ENCODE measurements at regions not wholly inside any gene's neighbourhood (a gene's known extent, or its start where the extent isn't known, plus 50 kb on each side); places are given as distances from the start of the nearest gene placed in this dataset.

DNA sequence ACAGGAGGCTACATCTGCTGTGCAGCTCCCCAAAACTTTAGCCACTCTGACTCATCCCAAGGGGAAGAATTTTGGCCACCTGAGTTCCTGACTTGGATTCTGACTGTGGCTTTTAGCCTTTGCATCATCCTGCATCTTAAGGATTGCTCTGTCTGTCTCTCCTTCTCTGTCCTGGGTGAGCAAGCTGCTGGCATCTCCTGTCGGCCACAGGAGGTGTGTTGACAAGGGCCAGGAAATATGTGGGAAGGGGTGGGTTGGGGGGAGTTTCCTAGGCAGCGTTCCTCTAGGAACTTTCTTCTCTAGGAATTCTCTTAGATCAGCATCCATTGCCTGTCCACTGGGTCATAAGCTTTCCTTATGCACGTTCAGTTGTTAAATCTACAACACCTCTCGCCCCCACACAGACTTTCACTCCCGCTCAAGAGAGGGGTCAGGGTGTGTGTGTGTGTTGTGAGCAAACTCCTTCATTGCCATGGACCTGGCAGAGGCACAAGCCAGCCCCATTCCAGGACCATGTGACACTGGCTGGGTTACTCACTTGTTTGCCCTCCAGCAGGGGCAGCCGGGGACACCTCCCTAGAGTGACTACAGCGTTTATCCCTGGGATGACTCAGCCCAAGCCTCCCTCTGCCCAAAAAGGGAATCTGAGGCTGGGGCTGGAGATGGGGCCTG is 145.0 kb upstream of the DUSP10 start:
- TF ChIP-seq, protein P1, sequence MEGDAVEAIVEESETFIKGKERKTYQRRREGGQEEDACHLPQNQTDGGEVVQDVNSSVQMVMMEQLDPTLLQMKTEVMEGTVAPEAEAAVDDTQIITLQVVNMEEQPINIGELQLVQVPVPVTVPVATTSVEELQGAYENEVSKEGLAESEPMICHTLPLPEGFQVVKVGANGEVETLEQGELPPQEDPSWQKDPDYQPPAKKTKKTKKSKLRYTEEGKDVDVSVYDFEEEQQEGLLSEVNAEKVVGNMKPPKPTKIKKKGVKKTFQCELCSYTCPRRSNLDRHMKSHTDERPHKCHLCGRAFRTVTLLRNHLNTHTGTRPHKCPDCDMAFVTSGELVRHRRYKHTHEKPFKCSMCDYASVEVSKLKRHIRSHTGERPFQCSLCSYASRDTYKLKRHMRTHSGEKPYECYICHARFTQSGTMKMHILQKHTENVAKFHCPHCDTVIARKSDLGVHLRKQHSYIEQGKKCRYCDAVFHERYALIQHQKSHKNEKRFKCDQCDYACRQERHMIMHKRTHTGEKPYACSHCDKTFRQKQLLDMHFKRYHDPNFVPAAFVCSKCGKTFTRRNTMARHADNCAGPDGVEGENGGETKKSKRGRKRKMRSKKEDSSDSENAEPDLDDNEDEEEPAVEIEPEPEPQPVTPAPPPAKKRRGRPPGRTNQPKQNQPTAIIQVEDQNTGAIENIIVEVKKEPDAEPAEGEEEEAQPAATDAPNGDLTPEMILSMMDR (IDR thresholded peaks at IDR 0.05; ENCODE audit: low read depth, low read length): no peak
- TF ChIP-seq EZH2phosphoT487 (IDR thresholded peaks at IDR 0.05; ENCODE audit: low read depth): no peak
